ENCODE measurements at regions not wholly inside any gene's neighbourhood (a gene's known extent, or its start where the extent isn't known, plus 50 kb on each side); places are given as distances from the start of the nearest gene placed in this dataset.
"Not testable (repeated sequence)": the region's sequence is repeated elsewhere in the genome, so short reads cannot be mapped to it uniquely, and the experiment has no call there.

GRCh38 chr3:75587695-75588094 is 76.4 kb upstream of the FRG2C start:
- FAIRE-seq; DNase-seq (ENCODE audit: insufficient read length, low spot score): not testable (repeated sequence)

GRCh38 chr3:75590382-75590781 is 73.7 kb upstream of the FRG2C start:
- not testable (repeated sequence) for DNase-seq (ENCODE audit: insufficient read length, low spot score); FAIRE-seq

GRCh38 chr3:75604286-75604934 is 59.7 kb upstream of the FRG2C start:
- DNase-seq (ENCODE audit: insufficient read length, low spot score); FAIRE-seq: not testable (repeated sequence)

GRCh38 chr3:75607996-75608395 is 56.1 kb upstream of the FRG2C start:
- DNase-seq (ENCODE audit: insufficient read length, low spot score); FAIRE-seq: not testable (repeated sequence)

- DNase-seq (ENCODE audit: insufficient read length, low spot score); FAIRE-seq: not testable (repeated sequence)
These were observed 54.5 kb upstream of the FRG2C start for GRCh38 chr3:75609598-75609997.

GRCh38 chr3:75610773-75611172 is 53.4 kb upstream of the FRG2C start:
- no peak for DNase-seq (ENCODE audit: insufficient read length, low spot score)
- TF ChIP-seq POLR2A (IDR thresholded peaks at IDR 0.05; ENCODE audit: low read depth, low read length) = no peak
- FAIRE-seq = no peak

- not testable (repeated sequence) for FAIRE-seq; DNase-seq (ENCODE audit: insufficient read length, low spot score)
These were observed 52.2 kb upstream of the FRG2C start for GRCh38 chr3:75611724-75612460.
